HL-60 (cell line): ENCODE measurements at regions not wholly inside any gene's neighbourhood (a gene's known extent, or its start where the extent isn't known, plus 50 kb on each side); places are given as distances from the start of the nearest gene placed in this dataset.
"Not testable (repeated sequence)": the region's sequence is repeated elsewhere in the genome, so short reads cannot be mapped to it uniquely, and the experiment has no call there.

Experiments
- DNase-seq, 2 experiments: peaks; one replicate each; pipeline ENCODE4 v3.0.0-alpha.2; 2010 to 2020; ENCODE audit warnings: low read depth in 1 of 2, low spot score in 1 of 2
- H3K27ac ChIP-seq: fragments of 250-450 bp; sonication (Bioruptor Pico); replicated peaks from 2 replicates; pipeline ENCODE4 v1.5.1; 2020; ENCODE audit warnings: mild to moderate bottlenecking, moderate library complexity
- H3K27me3 ChIP-seq: fragments of 250-450 bp; sonication (Bioruptor Pico); 2 replicates; pipeline ENCODE4 v1.5.1; 2021; ENCODE audit warnings: mild to moderate bottlenecking, moderate library complexity; ENCODE audit not compliant: insufficient read depth, poor library complexity, severe bottlenecking
- H3K4me3 ChIP-seq: replicated peaks from 2 replicates; pipeline ENCODE4 v1.5.1; 2011; ENCODE audit warnings: mild to moderate bottlenecking, control low read depth, low read length; ENCODE audit not compliant: insufficient read depth
- CTCF ChIP-seq: IDR thresholded peaks from one replicate; pipeline ENCODE4 v1.5.1; 2011; ENCODE audit warnings: low read length, control low read depth, inconsistent platforms; ENCODE audit not compliant: insufficient read depth
- GABPA ChIP-seq: IDR thresholded peaks from 2 replicates; pipeline ENCODE4 v1.6.1; 2012; ENCODE audit warnings: low read depth
- POLR2AphosphoS5 ChIP-seq: IDR thresholded peaks from 2 replicates; pipeline ENCODE4 v1.6.1; 2012; ENCODE audit warnings: low read depth
- REST ChIP-seq: IDR thresholded peaks from 2 replicates; pipeline ENCODE4 v1.6.1; 2012; ENCODE audit warnings: low read depth; ENCODE audit not compliant: insufficient replicate concordance
- SPI1 ChIP-seq: IDR thresholded peaks from 2 replicates; pipeline ENCODE4 v1.6.1; 2012; ENCODE audit warnings: low read depth, mild to moderate bottlenecking, borderline replicate concordance

DNA sequence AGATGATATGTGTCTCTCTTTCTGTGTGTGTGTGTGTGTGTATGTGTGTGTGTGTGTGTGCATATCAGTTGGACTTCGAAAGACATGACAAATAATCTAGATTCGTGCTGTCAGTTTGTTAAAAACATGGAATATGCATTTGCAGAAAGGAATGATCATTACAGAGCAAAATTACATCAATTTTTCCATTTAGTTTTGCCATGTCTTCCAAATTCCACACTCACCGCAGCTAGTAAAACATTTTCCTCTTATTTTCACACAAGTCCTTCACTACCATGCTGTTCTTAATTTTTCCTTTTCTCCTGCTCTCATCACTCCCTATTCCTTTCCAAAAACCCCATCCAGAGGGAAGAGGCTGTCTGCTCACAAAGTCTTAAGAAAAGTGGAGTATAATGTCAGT lies 1191.4 kb upstream of the SLC39A10 start:
- DNase-seq = no peak
- Histone ChIP-seq H3K27ac (no peak overlapping the region), H3K4me3 (no peak overlapping the region), H3K27me3 (no peaks in the 10 kb centered on the region)
- no peak for TF ChIP-seq POLR2AphosphoS5
- no peak for TF ChIP-seq CTCF
- TF ChIP-seq GABPA = no peak
- no peak for TF ChIP-seq REST
- TF ChIP-seq SPI1 = no peak

DNA sequence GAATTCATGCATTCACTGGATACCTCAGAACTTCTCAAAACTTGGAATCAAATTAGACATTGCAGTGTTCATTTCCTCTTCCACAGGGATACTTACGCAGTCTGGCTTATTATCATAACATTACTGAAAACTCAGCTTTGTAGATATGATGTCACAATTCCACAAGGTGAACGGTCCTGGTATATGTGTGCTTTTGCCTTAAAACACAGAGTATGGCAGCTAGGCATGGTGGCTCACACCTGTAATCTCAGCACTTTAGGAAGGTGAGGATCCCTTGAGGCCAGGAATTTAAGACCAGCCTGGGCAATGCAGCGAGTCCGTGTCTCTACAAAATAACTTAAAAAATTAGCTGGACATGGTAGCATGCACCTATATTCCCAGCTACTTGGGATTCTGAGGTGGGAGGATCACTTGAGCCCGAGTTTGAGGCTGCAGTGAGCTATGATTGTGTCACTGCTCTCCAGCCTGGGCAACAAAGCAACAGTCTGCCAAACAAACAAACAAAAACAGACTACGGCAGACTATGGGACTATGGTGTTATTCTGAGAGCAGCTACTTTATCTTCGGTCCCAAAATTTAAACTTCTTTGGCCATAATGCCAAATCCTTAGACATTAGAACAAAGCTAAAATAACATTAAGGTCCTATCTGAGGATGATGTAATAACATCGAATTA lies 1191.9 kb upstream of the SLC39A10 start:
- Histone ChIP-seq H3K4me3 (no peak overlapping the region), H3K27me3 (no peaks in the 10 kb centered on the region), H3K27ac (no peak overlapping the region)
- no peak for TF ChIP-seq POLR2AphosphoS5
- TF ChIP-seq GABPA = no peak
- no peak for TF ChIP-seq REST
- TF ChIP-seq SPI1 = no peak
- no peak for TF ChIP-seq CTCF
- no peak for DNase-seq

DNA sequence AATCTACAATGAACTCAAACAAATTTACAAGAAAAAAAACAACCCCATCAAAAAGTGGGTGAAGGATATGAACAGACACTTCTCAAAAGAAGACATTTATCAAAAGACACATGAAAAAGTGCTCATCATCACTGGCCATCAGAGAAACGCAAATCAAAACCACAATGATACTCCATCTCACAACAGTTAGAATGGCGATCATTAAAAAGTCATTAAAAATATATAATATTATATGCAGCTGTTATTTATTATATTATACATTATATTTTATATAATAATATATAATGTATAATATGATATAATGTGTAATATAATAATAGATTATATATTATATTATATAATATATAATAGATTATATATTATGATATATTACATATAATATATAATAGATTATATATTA lies 1194.1 kb upstream of the SLC39A10 start:
- DNase-seq, H3K27ac ChIP-seq, H3K27me3 ChIP-seq, H3K4me3 ChIP-seq: not testable (repeated sequence)

DNA sequence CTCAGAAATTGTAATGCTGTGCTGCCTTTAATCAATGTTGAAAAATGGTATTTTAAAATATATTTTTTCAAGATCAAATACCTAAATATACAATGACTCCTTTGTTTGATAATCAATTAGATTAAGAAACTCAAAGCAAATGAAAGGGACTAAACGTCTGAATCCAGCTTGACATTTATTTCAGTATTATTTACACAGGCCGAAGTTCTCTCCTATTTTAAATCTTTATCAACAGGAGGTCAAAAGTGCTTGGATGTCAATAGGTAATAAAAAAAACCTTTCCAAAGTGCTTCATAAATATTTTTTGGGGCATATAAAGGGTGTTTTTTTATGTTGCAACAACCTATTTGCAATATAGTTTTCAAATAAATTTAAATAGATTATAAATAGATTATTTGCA lies 1201.7 kb upstream of the SLC39A10 start:
- no peak for TF ChIP-seq SPI1
- no peak for TF ChIP-seq REST
- TF ChIP-seq GABPA = no peak
- no peak for TF ChIP-seq CTCF
- no peak for TF ChIP-seq POLR2AphosphoS5
- Histone ChIP-seq H3K27me3 (no peaks in the 10 kb centered on the region), H3K4me3 (no peak overlapping the region), H3K27ac (no peak overlapping the region)
- DNase-seq = no peak
